ENCODE measurements at regions not wholly inside any gene's neighbourhood (a gene's known extent, or its start where the extent isn't known, plus 50 kb on each side); places are given as distances from the start of the nearest gene placed in this dataset.

GRCh38 chr6:67768972-67769371, 866.1 kb upstream of the ADGRB3 start:
- TF ChIP-seq CTCF (IDR thresholded peaks at IDR 0.05; ENCODE audit: control extremely low read depth in 1 of 3, insufficient read depth in 1 of 3, low read depth in 1 of 3, low read length in 3 of 3) (no peak), MAX (IDR thresholded peaks at IDR 0.05) (no peak), KDM5A (IDR thresholded peaks at IDR 0.05; ENCODE audit: low read length) (no peak), TBP (IDR thresholded peaks at IDR 0.05; ENCODE audit: low read depth, low read length) (no peak)

All from H1 (cell line).